A549 (cell line): ENCODE measurements at regions not wholly inside any gene's neighbourhood (a gene's known extent, or its start where the extent isn't known, plus 50 kb on each side); places are given as distances from the start of the nearest gene placed in this dataset.

ENCODE experiments used
- ATAC-seq, 2 experiments: fragments of 200-7000 bp in 1 of 2; fragments of >200 bp in 1 of 2; cut with Nextera tagmentation in 1 of 2; cut with Tn5 transposase in 1 of 2; 3 replicates each; pipeline versions ENCODE4 v1.8.0 to v1.9.1; 2018 to 2020; ENCODE audit warnings: mild to moderate bottlenecking in 1 of 2, moderate library complexity in 1 of 2
- CTCF ChIA-PET: fragments of 300-600 bp; sonication (Branson Sonifier 250); formaldehyde crosslinking; extraction: SDS; loops from one replicate; lab custom pipeline; 2021; ENCODE audit warnings: antibody characterized with exemption, inconsistent platforms; lab: Yijun Ruan, JAX
- POLR2A ChIA-PET: fragments of 350-600 bp; formaldehyde crosslinking; extraction: SDS; loops from one replicate; lab custom pipeline; 2021; ENCODE audit warnings: antibody characterized with exemption, inconsistent platforms; lab: Yijun Ruan, JAX
- DNase-seq, 2 experiments: peaks; one replicate each; pipeline versions ENCODE4 v3.0.0 to v3.0.0-alpha.2; 2011 to 2016; ENCODE audit warnings: low read depth in 1 of 2, low spot score in 1 of 2
- FAIRE-seq: peaks from 2 replicates; lab custom pipeline; 2011; peaks lifted over from hg19 to GRCh38; lab: Jason Lieb, UNC
- H3K27ac ChIP-seq, 2 experiments: fragments of >200 bp; sonication (Bioruptor Twin); formaldehyde crosslinking; 3 replicates each; pipeline ENCODE4 v1.5.1; 2016 to 2017
- H3K4me1 ChIP-seq: fragments of >200 bp; sonication (Bioruptor Twin); formaldehyde crosslinking; 3 replicates; pipeline ENCODE4 v1.6.1; 2016
- H3K4me2 ChIP-seq: fragments of >200 bp; sonication (Bioruptor Twin); formaldehyde crosslinking; 3 replicates; pipeline ENCODE4 v1.6.1; 2016
- H3K4me3 ChIP-seq: fragments of >200 bp; sonication (Bioruptor Twin); formaldehyde crosslinking; 3 replicates; pipeline ENCODE4 v1.5.1; 2016
- H3K9me3 ChIP-seq: fragments of >200 bp; sonication (Bioruptor Twin); formaldehyde crosslinking; 3 replicates; pipeline ENCODE4 v1.6.1; 2016
- BHLHE40 ChIP-seq: IDR thresholded peaks from 2 replicates; pipeline ENCODE4 v1.6.1; 2012; ENCODE audit warnings: low read depth, low read length, inconsistent platforms
- CBX2 ChIP-seq: fragments of 200-600 bp; sonication (generic); IDR thresholded peaks from 2 replicates; pipeline ENCODE4 v1.6.1; 2016; ENCODE audit warnings: low read depth, mild to moderate bottlenecking, borderline replicate concordance
- CEBPB ChIP-seq, 2 experiments: fragments of >200 bp in 1 of 2; sonication (Bioruptor Twin) in 1 of 2; formaldehyde crosslinking in 1 of 2; IDR thresholded peaks; 2 replicates each; pipeline ENCODE4 v1.6.1; 2012 to 2016
- CHD4 ChIP-seq: fragments of 200-600 bp; sonication (generic); IDR thresholded peaks from 2 replicates; pipeline ENCODE4 v1.6.1; 2016; ENCODE audit warnings: antibody characterized with exemption, mild to moderate bottlenecking, borderline replicate concordance
- EHMT2 ChIP-seq: fragments of 200-600 bp; sonication (generic); IDR thresholded peaks from 2 replicates; pipeline ENCODE4 v1.6.1; 2016; ENCODE audit warnings: antibody characterized with exemption, low read depth, mild to moderate bottlenecking, moderate library complexity
- EP300 ChIP-seq, 2 experiments: fragments of >200 bp; sonication (Bioruptor Twin); formaldehyde crosslinking; IDR thresholded peaks; 2 replicates in 1 of 2; 3 replicates in 1 of 2; pipeline ENCODE4 v1.6.1; 2016 to 2017
- ESRRA ChIP-seq: fragments of 150-350 bp; IDR thresholded peaks from 2 replicates; pipeline ENCODE4 v1.6.1; 2014; ENCODE audit warnings: mild to moderate bottlenecking, low read length, borderline replicate concordance
- FOSB ChIP-seq: fragments of 250-450 bp; sonication (Bioruptor Pico); IDR thresholded peaks from 2 replicates; pipeline ENCODE4 v1.5.0; 2020; ENCODE audit warnings: mild to moderate bottlenecking, moderate library complexity
- FOSL2 ChIP-seq, 2 experiments: fragments of 450-650 bp in 1 of 2; fragments of >200 bp in 1 of 2; sonication (Bioruptor Twin) in 1 of 2; formaldehyde crosslinking; IDR thresholded peaks; 2 replicates each; pipeline versions ENCODE4 v1.5.0 to v1.6.1; 2016 to 2020; ENCODE audit warnings: mild to moderate bottlenecking in 1 of 2, moderate library complexity in 1 of 2
- FOXS1 ChIP-seq: fragments of 250-450 bp; sonication (Bioruptor Pico); IDR thresholded peaks from 2 replicates; pipeline ENCODE4 v1.5.0; 2020; ENCODE audit warnings: mild to moderate bottlenecking, moderate library complexity
- HEYL ChIP-seq: fragments of 250-450 bp; sonication (Bioruptor Pico); IDR thresholded peaks from 2 replicates; pipeline ENCODE4 v1.8.0; 2021; ENCODE audit warnings: mild to moderate bottlenecking, moderate library complexity
- HOXA7 ChIP-seq: fragments of 250-450 bp; sonication (Bioruptor Pico); IDR thresholded peaks from 2 replicates; pipeline ENCODE4 v1.5.0; 2020; ENCODE audit warnings: mild to moderate bottlenecking, moderate library complexity
- HOXB5 ChIP-seq: fragments of 250-450 bp; sonication (Bioruptor Pico); IDR thresholded peaks from 2 replicates; pipeline ENCODE4 v1.5.0; 2020; ENCODE audit warnings: mild to moderate bottlenecking, moderate library complexity
- JUNB ChIP-seq: fragments of >200 bp; sonication (Bioruptor Twin); formaldehyde crosslinking; IDR thresholded peaks from 2 replicates; pipeline ENCODE4 v1.6.1; 2016
- KDM1A ChIP-seq: fragments of 200-600 bp; sonication (generic); IDR thresholded peaks from 2 replicates; pipeline ENCODE4 v1.6.1; 2016; ENCODE audit warnings: low read depth, mild to moderate bottlenecking
- KDM5A ChIP-seq: fragments of 200-600 bp; sonication (generic); IDR thresholded peaks from 2 replicates; pipeline ENCODE4 v1.6.1; 2016; ENCODE audit warnings: antibody characterized with exemption, mild to moderate bottlenecking
- MAFK ChIP-seq: fragments of 450-650 bp; IDR thresholded peaks from 2 replicates; pipeline ENCODE4 v1.6.1; 2014; ENCODE audit not compliant: partially characterized antibody
- MAZ ChIP-seq: fragments of 150-350 bp; IDR thresholded peaks from 2 replicates; pipeline ENCODE4 v1.6.1; 2014; ENCODE audit warnings: antibody characterized with exemption, low read depth, low read length, borderline replicate concordance
- NR3C1 ChIP-seq: fragments of >200 bp; sonication (Bioruptor Twin); formaldehyde crosslinking; IDR thresholded peaks from 3 replicates; pipeline ENCODE4 v1.6.1; 2017
- PHF8 ChIP-seq: fragments of 200-600 bp; sonication (generic); IDR thresholded peaks from 2 replicates; pipeline ENCODE4 v1.6.1; 2016; ENCODE audit warnings: low read depth, mild to moderate bottlenecking, antibody characterized with exemption, moderate library complexity, borderline replicate concordance
- POLR2A ChIP-seq: IDR thresholded peaks from 2 replicates; pipeline ENCODE4 v1.6.1; 2012; ENCODE audit warnings: mild to moderate bottlenecking, low read length
- RARB ChIP-seq: fragments of 250-450 bp; sonication (Bioruptor Pico); IDR thresholded peaks from 2 replicates; pipeline ENCODE4 v1.8.0; 2021; ENCODE audit warnings: mild to moderate bottlenecking, moderate library complexity
- RCOR1 ChIP-seq: fragments of 150-350 bp; IDR thresholded peaks from 2 replicates; pipeline ENCODE4 v1.6.1; 2014; ENCODE audit warnings: antibody characterized with exemption, low read length, low read depth
- RFX5 ChIP-seq: fragments of 450-650 bp; IDR thresholded peaks from 2 replicates; pipeline ENCODE4 v1.7.1; 2014; ENCODE audit warnings: antibody characterized with exemption, mild to moderate bottlenecking, moderate library complexity
- TFCP2L1 ChIP-seq: fragments of 250-450 bp; sonication (Bioruptor Pico); IDR thresholded peaks from 2 replicates; pipeline ENCODE4 v1.5.0; 2021; ENCODE audit warnings: mild to moderate bottlenecking
- ZC3H11A ChIP-seq: fragments of 450-650 bp; IDR thresholded peaks from 2 replicates; pipeline ENCODE4 v1.6.1; 2014; ENCODE audit warnings: antibody characterized with exemption, mild to moderate bottlenecking
- ZFP36 ChIP-seq: fragments of 450-650 bp; IDR thresholded peaks from 2 replicates; pipeline ENCODE4 v1.6.1; 2014; ENCODE audit warnings: borderline replicate concordance; ENCODE audit not compliant: partially characterized antibody
- ZNF302 ChIP-seq: fragments of 250-450 bp; sonication (Bioruptor Pico); IDR thresholded peaks from 2 replicates; pipeline ENCODE4 v1.9.0; 2021; ENCODE audit warnings: inconsistent platforms, mild to moderate bottlenecking, moderate library complexity
- WGBS: methylation state at CpG from one replicate; pipeline ENCODE4 v1.1.6; 2017; ENCODE audit errors: missing lambda C conversion rate; 5-methylcytosine and 5-hydroxymethylcytosine counted together
- TF ChIP-seq, protein P1 (sequence below): fragments of >200 bp; sonication (Bioruptor Twin); formaldehyde crosslinking; IDR thresholded peaks from 3 replicates; pipeline ENCODE4 v1.5.1; 2016
- TF ChIP-seq, protein P2 (sequence below): fragments of 250-450 bp; sonication (Bioruptor Pico); IDR thresholded peaks from 2 replicates; pipeline ENCODE4 v1.5.0; 2021; ENCODE audit warnings: mild to moderate bottlenecking, moderate library complexity, borderline replicate concordance
- TF ChIP-seq, protein P3 (sequence below): fragments of 450-650 bp; IDR thresholded peaks from 2 replicates; pipeline ENCODE4 v1.6.1; 2014; ENCODE audit warnings: antibody characterized with exemption

DNA sequence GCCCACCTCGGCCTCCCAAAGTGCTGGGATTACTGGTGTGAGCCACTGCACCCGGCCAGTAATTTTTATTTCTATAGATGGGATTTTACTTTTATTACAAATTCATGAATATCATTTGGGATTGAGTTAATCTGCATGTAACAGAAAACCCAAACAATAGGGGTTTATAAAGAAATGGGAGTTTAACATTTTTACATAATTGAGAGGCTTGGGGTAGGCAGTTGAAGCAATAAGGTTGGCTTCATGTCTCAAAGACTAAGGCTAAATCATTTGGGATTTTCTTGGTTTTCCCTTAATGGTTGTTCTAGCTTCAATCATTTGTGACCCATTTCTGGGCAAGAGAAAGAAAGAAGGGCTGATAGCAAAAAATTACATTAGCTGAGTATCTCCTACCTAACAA, 118.7 kb upstream of the FOXD3 start:
- no peaks in the 10 kb centered on the region for H3K4me1 ChIP-seq
- DNase-seq (no peak), FAIRE-seq (no peak)
- WGBS = 14% methylated on average over 2 of the region's 2 CpGs
- no peak overlapping the region for H3K4me2 ChIP-seq
- H3K4me3 ChIP-seq = no peak overlapping the region
- TF ChIP-seq BHLHE40 = no peak
- TF ChIP-seq JUNB = no peak
- no peak for TF ChIP-seq HEYL (CRISPR knock-in tag)
- TF ChIP-seq POLR2A = no peak
- TF ChIP-seq KDM1A = no peak
- TF ChIP-seq TFCP2L1 (CRISPR knock-in tag) = no peak
- no peak for TF ChIP-seq RFX5
- TF ChIP-seq, protein P1, sequence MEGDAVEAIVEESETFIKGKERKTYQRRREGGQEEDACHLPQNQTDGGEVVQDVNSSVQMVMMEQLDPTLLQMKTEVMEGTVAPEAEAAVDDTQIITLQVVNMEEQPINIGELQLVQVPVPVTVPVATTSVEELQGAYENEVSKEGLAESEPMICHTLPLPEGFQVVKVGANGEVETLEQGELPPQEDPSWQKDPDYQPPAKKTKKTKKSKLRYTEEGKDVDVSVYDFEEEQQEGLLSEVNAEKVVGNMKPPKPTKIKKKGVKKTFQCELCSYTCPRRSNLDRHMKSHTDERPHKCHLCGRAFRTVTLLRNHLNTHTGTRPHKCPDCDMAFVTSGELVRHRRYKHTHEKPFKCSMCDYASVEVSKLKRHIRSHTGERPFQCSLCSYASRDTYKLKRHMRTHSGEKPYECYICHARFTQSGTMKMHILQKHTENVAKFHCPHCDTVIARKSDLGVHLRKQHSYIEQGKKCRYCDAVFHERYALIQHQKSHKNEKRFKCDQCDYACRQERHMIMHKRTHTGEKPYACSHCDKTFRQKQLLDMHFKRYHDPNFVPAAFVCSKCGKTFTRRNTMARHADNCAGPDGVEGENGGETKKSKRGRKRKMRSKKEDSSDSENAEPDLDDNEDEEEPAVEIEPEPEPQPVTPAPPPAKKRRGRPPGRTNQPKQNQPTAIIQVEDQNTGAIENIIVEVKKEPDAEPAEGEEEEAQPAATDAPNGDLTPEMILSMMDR = no peak
- TF ChIP-seq NR3C1 = no peak
- no peak for TF ChIP-seq FOXS1 (CRISPR knock-in tag)
- no peak for TF ChIP-seq ZNF302 (CRISPR knock-in tag)
- TF ChIP-seq, protein P2, sequence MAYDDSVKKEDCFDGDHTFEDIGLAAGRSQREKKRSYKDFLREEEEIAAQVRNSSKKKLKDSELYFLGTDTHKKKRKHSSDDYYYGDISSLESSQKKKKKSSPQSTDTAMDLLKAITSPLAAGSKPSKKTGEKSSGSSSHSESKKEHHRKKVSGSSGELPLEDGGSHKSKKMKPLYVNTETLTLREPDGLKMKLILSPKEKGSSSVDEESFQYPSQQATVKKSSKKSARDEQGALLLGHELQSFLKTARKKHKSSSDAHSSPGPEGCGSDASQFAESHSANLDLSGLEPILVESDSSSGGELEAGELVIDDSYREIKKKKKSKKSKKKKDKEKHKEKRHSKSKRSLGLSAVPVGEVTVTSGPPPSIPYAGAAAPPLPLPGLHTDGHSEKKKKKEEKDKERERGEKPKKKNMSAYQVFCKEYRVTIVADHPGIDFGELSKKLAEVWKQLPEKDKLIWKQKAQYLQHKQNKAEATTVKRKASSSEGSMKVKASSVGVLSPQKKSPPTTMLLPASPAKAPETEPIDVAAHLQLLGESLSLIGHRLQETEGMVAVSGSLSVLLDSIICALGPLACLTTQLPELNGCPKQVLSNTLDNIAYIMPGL (CRISPR knock-in tag) = no peak
- no peak for TF ChIP-seq PHF8
- no peak for TF ChIP-seq RARB (CRISPR knock-in tag)
- no peak for TF ChIP-seq KDM5A
- no peak for TF ChIP-seq MAFK
- TF ChIP-seq ZC3H11A = no peak
- TF ChIP-seq ESRRA = no peak
- no peak for TF ChIP-seq ZFP36
- TF ChIP-seq, all 56 proteins: peak for 0
- CTCF ChIA-PET = no interaction called here
- ATAC-seq = no peak
- POLR2A ChIA-PET = no interaction called here
- no peak overlapping the region for H3K27ac ChIP-seq
- no peaks in the 10 kb centered on the region for H3K9me3 ChIP-seq

DNA sequence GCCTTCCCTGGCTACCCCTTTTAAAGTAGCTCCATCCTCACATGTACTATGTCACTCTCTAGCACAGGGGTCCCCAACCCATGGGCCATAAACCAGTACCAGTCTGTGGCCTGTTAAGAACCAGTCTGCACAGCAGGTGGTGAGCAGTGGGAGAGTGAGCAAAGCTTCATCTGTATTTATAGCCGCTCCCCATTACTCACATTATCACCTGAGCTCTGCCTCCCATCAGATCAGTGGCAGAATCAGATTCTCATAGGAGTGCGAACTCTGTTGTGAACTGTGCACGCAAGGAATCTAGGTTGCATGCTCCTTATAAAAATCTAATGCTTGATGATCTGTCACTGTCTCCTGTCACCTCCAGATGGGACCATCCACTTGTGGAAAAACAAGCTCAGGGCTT, 116.6 kb upstream of the FOXD3 start:
- FAIRE-seq (no peak), ATAC-seq (no peak), DNase-seq (no peak)
- no peaks in the 10 kb centered on the region for H3K4me1 ChIP-seq
- TF ChIP-seq MAZ = no peak
- no peak for TF ChIP-seq FOSL2 (IDR thresholded peaks at IDR 0.05)
- no peak for TF ChIP-seq FOSL2 (CRISPR knock-in tag; IDR thresholded peaks at IDR 0.05)
- no peak for TF ChIP-seq CBX2
- no peak for TF ChIP-seq CHD4
- TF ChIP-seq, protein P3, sequence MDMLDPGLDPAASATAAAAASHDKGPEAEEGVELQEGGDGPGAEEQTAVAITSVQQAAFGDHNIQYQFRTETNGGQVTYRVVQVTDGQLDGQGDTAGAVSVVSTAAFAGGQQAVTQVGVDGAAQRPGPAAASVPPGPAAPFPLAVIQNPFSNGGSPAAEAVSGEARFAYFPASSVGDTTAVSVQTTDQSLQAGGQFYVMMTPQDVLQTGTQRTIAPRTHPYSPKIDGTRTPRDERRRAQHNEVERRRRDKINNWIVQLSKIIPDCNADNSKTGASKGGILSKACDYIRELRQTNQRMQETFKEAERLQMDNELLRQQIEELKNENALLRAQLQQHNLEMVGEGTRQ = no peak
- no peak for TF ChIP-seq CEBPB (IDR thresholded peaks at IDR 0.05)
- no peak for TF ChIP-seq HOXA7 (CRISPR knock-in tag)
- TF ChIP-seq EP300 (IDR thresholded peaks at IDR 0.05) = no peak
- TF ChIP-seq RCOR1 = no peak
- TF ChIP-seq KDM1A = no peak
- TF ChIP-seq HOXB5 (CRISPR knock-in tag) = no peak
- TF ChIP-seq FOSB (CRISPR knock-in tag) = no peak
- TF ChIP-seq EHMT2 = no peak
- H3K9me3 ChIP-seq = no peaks in the 10 kb centered on the region
- ChIA-PET CTCF (interaction anchor here (0.6 to 0.9 kb wide), 2 partner anchors 11 to 1765 kb away, joined by 3 read pairs; no protein-coding TSS in a partner anchor), POLR2A (no interaction called here)
- no peak overlapping the region for H3K27ac ChIP-seq
- WGBS = 55% methylated on average over 3 of the region's 3 CpGs
- H3K4me3 ChIP-seq = no peak overlapping the region
- no peak overlapping the region for H3K4me2 ChIP-seq
